GM21825 (cell line): ENCODE measurements at regions not wholly inside any gene's neighbourhood (a gene's known extent, or its start where the extent isn't known, plus 50 kb on each side); places are given as distances from the start of the nearest gene placed in this dataset.
"Not testable (repeated sequence)": the region's sequence is repeated elsewhere in the genome, so short reads cannot be mapped to it uniquely, and the experiment has no call there.

Experiments used
- ATAC-seq: cut with Tn5 transposase; IDR thresholded peaks from one replicate; pipeline ENCODE4 v1.9.1; 2021; ENCODE audit warnings: mild to moderate bottlenecking, moderate library complexity; ENCODE audit not compliant: unreplicated experiment

- no peak for ATAC-seq
These were observed 306.1 kb upstream of the RGS17 start for GRCh38 chr6:153437193-153437592.

GRCh38 chr6:153436351-153436750 lies 305.3 kb upstream of the RGS17 start:
- ATAC-seq: no peak

GRCh38 chr6:153435787-153436186 lies 304.7 kb upstream of the RGS17 start:
- ATAC-seq: no peak

GRCh38 chr6:153425536-153425935 lies 294.5 kb upstream of the RGS17 start:
- ATAC-seq: no peak

GRCh38 chr6:153424719-153425400 lies 293.8 kb upstream of the RGS17 start:
- no peak for ATAC-seq

- no peak for ATAC-seq
These were observed 281.4 kb upstream of the RGS17 start for GRCh38 chr6:153412519-153412918.

- ATAC-seq: no peak
These were observed 280.1 kb upstream of the RGS17 start for GRCh38 chr6:153411070-153411648.

GRCh38 chr6:153405931-153406330 lies 274.8 kb upstream of the RGS17 start:
- ATAC-seq: no peak

- no peak for ATAC-seq
These were observed 270.7 kb upstream of the RGS17 start for GRCh38 chr6:153401751-153402150.

- ATAC-seq: no peak
These were observed 261.1 kb upstream of the RGS17 start for GRCh38 chr6:153392156-153392555.

GRCh38 chr6:153373869-153374268 lies 242.8 kb upstream of the RGS17 start:
- ATAC-seq: no peak

GRCh38 chr6:153368131-153368530 lies 237.0 kb upstream of the RGS17 start:
- no peak for ATAC-seq

- ATAC-seq: no peak
These were observed 235.9 kb upstream of the RGS17 start for GRCh38 chr6:153367021-153367420.

GRCh38 chr6:153357391-153357790 lies 226.3 kb upstream of the RGS17 start:
- ATAC-seq: no peak

GRCh38 chr6:153340568-153340967 lies 209.5 kb upstream of the RGS17 start:
- no peak for ATAC-seq

GRCh38 chr6:153334121-153334520 lies 203.0 kb upstream of the RGS17 start:
- no peak for ATAC-seq

- ATAC-seq: not testable (repeated sequence)
These were observed 200.1 kb upstream of the RGS17 start for GRCh38 chr6:153331221-153331620.

- no peak for ATAC-seq
These were observed 197.1 kb upstream of the RGS17 start for GRCh38 chr6:153328194-153328593.

GRCh38 chr6:153325661-153326060 lies 194.6 kb upstream of the RGS17 start:
- no peak for ATAC-seq

GRCh38 chr6:153312634-153313033 lies 181.6 kb upstream of the RGS17 start:
- no peak for ATAC-seq

- ATAC-seq: no peak
These were observed 178.6 kb upstream of the RGS17 start for GRCh38 chr6:153309651-153310050.

GRCh38 chr6:153302133-153302532 lies 171.1 kb upstream of the RGS17 start:
- ATAC-seq: no peak

GRCh38 chr6:153301602-153302001 lies 170.5 kb upstream of the RGS17 start:
- no peak for ATAC-seq
